Thyroid gland (tissue), 4 donors: ENCODE measurements at regions not wholly inside any gene's neighbourhood (a gene's known extent, or its start where the extent isn't known, plus 50 kb on each side); places are given as distances from the start of the nearest gene placed in this dataset.

Source experiments
- CTCF ChIP-seq, 6 experiments: fragments of 200-600 bp in 3 of 6; fragments of 450-650 bp in 3 of 6; sonication (generic) in 3 of 6; IDR thresholded peaks; one replicate each; pipeline ENCODE4 v1.5.1; 2016 to 2019; ENCODE audit warnings: antibody characterized with exemption in 6 of 6, mild to moderate bottlenecking in 2 of 6, inconsistent platforms in 1 of 6, moderate library complexity in 1 of 6
- POLR2A ChIP-seq, 2 donors: fragments of 450-650 bp; IDR thresholded peaks; one replicate each; pipeline ENCODE4 v1.6.1; 2017; ENCODE audit warnings: antibody characterized with exemption in 2 of 2, mild to moderate bottlenecking in 2 of 2, moderate library complexity in 1 of 2

GRCh38 chr11:109902764-109903433 lies 190.3 kb upstream of the ZC3H12C start:
- TF ChIP-seq CTCF (IDR thresholded peaks at IDR 0.05) (no peak), POLR2A (IDR thresholded peaks at IDR 0.05) (no peak)
